ENCODE measurements at regions not wholly inside any gene's neighbourhood (a gene's known extent, or its start where the extent isn't known, plus 50 kb on each side); places are given as distances from the start of the nearest gene placed in this dataset.
A peak's percentile ranks its signal among the peaks of the same experiment; 100 is the strongest.

GRCh38 chr7:33728873-33729551 lies 176.3 kb upstream of the BMPER start:
- DNase-seq, result no peak

DNA sequence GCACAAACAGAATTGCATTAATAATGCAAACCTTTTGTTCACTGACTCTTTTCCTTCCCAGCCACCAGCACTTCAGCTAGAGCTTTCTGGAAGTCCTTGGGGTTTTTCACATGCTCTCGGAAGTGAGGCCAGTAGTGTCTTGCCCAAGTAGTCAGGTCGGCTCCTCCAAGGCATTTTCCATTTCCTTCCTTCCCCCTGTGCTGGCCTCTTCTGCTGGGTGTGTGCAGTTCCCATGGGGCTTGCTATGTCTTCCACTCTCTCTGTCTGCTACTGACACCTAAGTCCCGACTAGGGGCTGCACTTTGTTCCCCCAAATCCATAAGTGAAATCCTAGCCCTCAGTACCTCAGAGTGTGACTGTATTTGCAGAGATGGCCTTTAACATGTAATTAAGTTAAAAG lies 175.6 kb upstream of the BMPER start:
- DNase-seq, result no peak

GRCh38 chr7:33730958-33731357 lies 174.4 kb upstream of the BMPER start:
- no peak for DNase-seq

DNA sequence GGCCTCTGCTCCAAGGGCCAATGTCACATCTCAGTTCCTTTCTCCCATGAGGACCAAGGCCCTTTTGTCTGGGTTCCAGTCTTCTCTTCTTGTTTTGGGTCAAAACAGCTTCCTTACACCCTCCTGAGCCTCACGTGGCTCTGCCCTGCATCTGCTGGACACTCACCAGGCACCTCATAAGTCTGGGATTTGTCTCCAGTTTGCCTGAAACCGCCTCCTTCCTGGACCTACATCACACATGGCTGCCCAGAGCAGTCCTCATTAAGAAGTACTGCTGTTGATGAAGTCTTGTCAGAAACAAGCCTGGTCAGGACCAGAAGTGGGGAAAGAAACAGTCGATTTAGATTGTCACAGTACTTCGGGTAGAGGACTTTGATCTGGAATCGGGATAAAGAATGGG lies 173.4 kb upstream of the BMPER start:
- no peak for DNase-seq

DNA sequence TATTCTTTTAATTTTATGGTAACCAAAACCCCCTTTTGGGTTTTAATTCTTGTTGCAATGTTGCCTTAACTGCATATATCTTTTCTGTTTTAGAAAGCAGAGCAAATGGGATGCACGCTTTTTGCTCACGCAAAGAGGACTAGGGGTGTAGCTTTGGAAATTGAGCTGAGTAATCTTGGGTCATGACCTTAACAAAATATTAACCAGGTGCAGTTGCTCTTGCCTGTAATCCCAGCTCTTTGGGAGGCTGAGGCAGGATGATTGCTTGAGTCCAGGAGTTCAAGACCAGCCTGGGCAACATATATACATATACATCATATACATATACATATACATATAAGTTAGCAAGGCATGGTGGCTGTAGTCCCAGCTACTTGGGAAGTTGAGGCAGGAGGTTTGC lies 172.9 kb upstream of the BMPER start:
- no peak for DNase-seq

DNA sequence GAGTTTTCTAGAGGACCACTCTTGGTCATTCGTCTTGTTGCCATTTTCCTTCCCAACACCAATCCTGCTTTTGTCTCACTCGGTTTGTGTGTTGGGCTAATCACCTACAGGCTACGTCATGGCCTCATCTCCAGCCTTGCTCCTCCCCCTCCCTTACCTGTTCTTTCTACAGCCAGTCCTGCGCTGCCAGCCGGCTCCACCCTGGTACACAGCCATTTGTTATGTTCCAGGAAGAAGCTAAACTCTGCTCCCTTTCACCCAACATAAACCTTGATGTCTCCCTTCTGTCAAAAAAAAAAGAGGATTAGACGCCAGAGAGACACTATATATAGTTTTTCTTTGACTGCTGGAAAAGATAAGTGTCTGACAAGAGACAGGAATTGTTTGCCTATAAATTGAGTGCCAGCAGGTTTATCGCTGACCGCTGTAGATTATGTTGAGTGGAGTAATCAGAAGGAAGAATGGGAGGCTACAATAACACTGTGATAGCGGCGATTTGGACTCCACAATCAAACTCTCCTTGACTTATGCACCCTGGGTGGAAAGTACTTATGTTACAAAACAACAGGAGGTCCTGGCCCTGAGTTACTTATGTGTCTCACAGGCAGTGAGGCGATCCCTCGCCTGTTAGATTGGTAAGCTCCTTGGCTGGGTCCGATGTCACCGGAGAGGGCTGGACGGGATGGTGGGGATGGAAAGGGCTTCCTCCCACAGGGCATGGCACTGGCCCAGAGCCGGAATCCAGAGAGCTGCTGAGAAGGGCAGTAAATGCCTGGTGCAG lies 171.3 kb upstream of the BMPER start:
- DNase-seq, result no peak

GRCh38 chr7:33735403-33735802 lies 169.9 kb upstream of the BMPER start:
- DNase-seq, result no peak

DNA sequence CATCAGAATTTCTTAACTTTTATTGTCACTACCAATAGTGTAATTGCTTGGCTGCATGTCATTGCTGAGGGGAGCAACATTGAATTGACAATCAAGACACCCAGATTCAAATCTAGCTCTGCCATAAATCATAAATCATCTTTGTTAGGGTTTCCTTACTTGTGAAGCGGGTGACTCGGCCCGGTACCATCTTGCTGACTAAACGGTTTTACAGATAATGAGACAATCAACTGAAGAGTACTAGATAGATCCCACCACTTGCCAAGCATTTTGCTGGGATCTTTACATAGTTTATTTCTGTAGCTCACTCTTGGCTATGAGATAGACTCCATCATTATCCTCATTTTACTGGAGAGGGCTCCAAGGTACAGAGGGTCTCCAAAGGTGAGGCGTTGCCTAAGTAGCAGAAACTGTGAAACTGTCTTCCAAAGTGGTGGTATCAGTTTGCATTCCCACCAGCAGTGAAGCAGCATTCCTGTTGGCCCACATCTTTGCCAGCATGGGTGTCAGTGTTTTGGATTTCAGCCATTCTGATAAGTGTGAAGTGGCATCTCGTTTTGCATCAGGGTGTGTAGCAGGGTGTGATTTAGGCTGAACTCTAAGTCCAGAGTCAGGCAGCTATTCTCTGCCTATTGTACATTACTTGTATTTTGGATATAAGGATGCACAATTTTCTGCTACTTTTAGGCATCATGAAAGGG lies 168.7 kb upstream of the BMPER start:
- DNase-seq, result no peak

DNA sequence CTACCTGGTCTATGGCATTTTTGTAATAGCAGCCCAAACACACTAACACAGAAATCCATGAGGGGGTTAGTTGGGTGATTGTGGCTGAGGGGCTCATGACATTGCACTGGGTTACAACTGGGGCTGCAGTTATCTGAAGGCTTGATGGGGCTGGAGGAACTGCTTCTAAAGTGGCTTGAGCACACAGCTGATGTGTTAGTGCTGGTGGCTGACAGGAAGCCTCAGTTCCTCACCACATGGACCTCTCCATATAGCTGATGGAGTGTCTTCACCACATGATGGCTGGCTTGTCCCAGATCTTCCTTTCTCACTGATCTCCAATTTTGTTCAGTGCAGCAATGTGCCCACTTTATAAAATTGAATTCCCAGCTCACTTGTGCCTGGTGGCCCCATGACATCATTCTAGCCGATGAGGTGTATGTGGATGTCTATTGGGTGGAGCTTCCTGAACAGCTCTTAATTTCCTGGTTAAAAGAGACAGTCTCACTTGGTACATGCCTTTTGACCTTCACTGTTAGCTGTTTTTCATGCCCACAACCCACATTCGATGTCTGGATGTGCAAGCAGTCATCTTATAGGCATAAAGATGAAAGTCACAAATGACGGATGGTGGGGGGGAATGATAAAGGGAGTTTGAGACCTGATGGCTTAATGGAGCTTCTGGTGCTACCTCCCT lies 166.9 kb upstream of the BMPER start:
- DNase-seq, result no peak

- no peak for DNase-seq
Observed at GRCh38 chr7:33739286-33739685, 166.1 kb upstream of the BMPER start.

DNA sequence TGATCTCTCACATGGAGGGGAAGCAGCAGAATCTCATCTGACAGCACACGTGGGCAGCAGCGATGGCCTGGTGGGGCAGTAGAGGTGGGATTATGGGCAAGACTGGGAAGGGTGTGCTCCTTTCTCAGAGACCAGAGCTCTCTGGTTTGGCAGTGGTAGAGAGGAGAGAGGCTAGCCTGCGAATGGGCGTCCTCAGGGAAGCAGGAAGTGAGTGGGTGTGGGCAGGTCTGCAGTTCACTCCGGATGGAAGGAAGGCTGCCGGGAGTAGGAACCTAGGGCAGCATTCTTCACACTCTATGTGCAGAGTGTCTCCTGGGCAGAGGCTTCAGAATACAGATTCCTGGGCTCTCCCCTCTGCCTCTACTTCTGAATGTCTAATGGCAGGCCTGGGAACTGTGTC lies 162.8 kb upstream of the BMPER start:
- DNase-seq, result no peak

DNA sequence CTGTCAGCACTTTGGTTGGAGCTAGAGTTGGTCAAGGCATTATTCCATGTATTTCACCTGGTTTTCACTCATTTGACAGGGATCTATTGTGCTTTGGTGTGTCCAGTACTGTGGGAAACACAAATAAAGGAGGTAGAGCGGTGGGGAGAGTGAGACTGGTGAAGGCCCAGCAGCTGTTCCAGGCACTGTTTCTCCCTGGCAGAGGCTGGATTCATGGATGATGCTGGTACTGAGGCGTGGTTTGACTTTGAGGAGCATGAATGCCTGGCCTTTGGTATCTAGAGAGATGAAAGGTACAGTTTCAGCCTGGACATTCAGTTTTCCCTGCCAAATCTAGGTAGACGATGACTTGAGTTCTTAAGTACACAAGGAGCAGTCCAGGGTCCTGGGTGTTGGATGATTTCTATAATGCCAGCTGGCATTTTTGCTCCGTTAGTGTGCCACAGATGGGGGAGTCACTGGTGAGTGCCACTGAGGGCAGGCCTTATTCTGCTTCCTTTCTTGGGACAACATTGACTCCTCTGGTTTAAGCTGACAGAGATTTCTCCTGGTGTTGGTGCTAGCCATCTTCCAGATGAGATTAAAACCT lies 162.2 kb upstream of the BMPER start:
- DNase-seq, result no peak

DNA sequence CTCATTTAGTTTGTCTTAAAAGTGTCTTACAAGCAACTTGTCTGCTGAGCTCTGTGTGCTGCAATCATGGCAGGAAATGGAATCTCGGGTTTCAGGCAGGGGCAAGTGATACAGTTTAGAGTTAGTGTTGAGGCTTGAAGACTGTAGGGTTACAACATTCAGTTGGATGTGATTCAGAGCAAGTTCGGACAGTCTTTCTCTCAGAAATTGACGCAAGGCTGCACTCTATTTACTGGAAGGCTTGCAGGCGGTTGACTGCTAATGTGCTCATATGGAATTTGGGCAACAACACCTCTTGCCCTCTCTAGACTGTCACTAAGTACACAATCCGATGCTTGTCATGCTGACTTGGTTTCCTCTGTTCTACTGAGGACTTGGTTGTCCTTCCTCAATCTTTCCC lies 161.7 kb upstream of the BMPER start:
- DNase-seq, result peak; percentile 97

DNA sequence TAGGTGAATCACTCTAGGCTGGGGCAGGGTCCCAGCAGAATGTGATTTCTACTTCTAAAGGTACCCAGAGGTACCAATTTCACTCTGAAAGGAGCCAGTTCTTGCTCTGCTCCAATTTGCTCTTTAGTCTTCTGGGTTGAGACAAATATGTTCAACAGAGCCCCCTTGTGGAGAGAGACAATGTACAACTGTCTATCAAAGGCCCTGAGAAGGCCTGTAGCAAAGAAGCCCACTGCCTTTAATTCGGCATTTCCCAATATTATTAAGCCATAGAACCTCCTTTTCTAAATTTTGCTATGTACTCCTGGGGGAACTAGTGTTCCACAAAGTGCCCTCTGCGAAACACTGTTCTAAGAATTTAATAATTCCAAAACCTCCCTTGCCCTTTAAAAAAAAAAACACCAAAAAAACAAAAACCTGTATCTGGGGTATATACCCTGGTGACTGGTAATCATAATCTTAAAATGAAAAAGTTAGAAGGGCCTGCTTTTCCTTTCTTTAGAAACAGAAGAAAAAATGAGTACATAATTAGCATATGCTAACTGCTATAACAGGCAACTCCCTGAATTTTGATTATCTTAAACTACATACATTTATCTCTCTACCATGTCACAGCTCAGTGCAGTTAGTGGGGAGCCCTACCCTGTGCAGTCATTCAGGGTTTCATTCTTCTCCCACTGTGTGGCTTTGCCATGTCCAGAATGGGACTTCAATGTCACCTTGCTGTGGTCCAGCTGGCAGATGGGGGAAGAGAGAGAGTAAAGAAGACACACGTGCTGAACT lies 160.9 kb upstream of the BMPER start:
- peak; percentile 31 for DNase-seq

GRCh38 chr7:33745934-33746333 lies 159.4 kb upstream of the BMPER start:
- peak; percentile 60 for DNase-seq

DNA sequence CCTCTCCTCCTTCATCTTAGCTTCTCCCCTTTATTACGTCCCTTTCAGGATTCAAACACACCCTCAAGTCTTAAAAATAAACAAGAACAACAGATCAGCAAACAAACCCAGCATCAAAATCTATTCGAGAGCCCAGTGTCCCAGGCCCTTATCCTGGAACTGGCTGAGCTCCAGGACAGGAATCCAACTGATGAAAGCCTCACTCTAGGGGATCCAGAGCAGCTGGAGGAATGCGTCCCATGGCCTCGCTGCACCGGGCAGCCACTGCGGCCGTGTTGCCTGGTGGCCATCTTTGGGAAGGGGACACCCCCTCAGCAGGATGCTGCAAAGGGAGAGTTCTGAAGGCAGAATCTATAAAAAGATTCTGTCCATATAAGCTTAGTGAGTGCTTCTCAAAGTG lies 156.5 kb upstream of the BMPER start:
- DNase-seq, result no peak

- DNase-seq, result peak; percentile 88
Observed at GRCh38 chr7:33750177-33750576, 155.2 kb upstream of the BMPER start.

DNA sequence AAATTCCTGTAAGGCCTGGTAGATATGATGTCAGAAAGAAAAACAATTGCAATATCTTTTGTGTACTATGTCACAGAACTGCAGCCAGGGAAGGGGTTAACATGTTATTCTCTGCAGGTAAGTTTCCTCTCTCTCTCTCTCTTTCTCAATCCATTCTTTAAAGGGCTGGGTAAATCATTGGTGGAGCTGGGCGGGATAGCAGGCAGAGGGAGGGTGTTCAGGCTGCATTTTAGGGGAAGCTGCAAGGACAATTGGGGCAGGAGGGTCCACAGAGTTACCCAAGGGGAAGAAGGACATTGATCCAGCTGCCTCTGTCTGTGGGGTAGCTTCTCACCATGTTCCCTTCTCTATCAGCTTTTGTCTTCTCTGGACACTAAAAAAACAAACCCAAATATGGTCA lies 153.9 kb upstream of the BMPER start:
- DNase-seq, result no peak

GRCh38 chr7:33753881-33754525 lies 151.3 kb upstream of the BMPER start:
- DNase-seq, result no peak

GRCh38 chr7:33754933-33755928 lies 150.1 kb upstream of the BMPER start:
- no peak for DNase-seq

Measured in HCEC 1CT (cell line).